ENCODE measurements at regions not wholly inside any gene's neighbourhood (a gene's known extent, or its start where the extent isn't known, plus 50 kb on each side); places are given as distances from the start of the nearest gene placed in this dataset.

GRCh38 chr11:15874704-15875103 lies 481.6 kb downstream of the SOX6 start:
- TF ChIP-seq, protein P1, sequence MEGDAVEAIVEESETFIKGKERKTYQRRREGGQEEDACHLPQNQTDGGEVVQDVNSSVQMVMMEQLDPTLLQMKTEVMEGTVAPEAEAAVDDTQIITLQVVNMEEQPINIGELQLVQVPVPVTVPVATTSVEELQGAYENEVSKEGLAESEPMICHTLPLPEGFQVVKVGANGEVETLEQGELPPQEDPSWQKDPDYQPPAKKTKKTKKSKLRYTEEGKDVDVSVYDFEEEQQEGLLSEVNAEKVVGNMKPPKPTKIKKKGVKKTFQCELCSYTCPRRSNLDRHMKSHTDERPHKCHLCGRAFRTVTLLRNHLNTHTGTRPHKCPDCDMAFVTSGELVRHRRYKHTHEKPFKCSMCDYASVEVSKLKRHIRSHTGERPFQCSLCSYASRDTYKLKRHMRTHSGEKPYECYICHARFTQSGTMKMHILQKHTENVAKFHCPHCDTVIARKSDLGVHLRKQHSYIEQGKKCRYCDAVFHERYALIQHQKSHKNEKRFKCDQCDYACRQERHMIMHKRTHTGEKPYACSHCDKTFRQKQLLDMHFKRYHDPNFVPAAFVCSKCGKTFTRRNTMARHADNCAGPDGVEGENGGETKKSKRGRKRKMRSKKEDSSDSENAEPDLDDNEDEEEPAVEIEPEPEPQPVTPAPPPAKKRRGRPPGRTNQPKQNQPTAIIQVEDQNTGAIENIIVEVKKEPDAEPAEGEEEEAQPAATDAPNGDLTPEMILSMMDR (IDR thresholded peaks at IDR 0.05 in 8 of 11, conservative IDR thresholded peaks at IDR 0.05 in 3 of 11), result no peak
- no peak for TF ChIP-seq POLR2AphosphoS5 (IDR thresholded peaks at IDR 0.05)
